GM12878 (cell line): ENCODE measurements at regions not wholly inside any gene's neighbourhood (a gene's known extent, or its start where the extent isn't known, plus 50 kb on each side); places are given as distances from the start of the nearest gene placed in this dataset.

Source experiments
- ATAC-seq: fragments of 200-7000 bp; cut with Tn5 transposase; 3 replicates; pipeline ENCODE4 v1.9.1; 2020; ENCODE audit warnings: mild to moderate bottlenecking, moderate library complexity
- BruUV-seq: library from RNA; stranded (reverse); fragments of 400-500 nt; replicated peaks from 2 replicates; lab custom pipeline; 2021; lab: Mats Ljungman, UMichigan
- CTCF ChIA-PET: fragments of 300-600 bp; sonication (Branson Sonifier 250); formaldehyde crosslinking; extraction: SDS; loops from one replicate; lab custom pipeline; 2021; ENCODE audit warnings: inconsistent platforms; lab: Yijun Ruan, JAX
- POLR2A ChIA-PET: fragments of 350-600 bp; formaldehyde crosslinking; extraction: SDS; loops from one replicate; lab custom pipeline; 2021; ENCODE audit warnings: inconsistent platforms; lab: Charles Lee
- RAD21 ChIA-PET: fragments of 300-600 bp; sonication (Branson Sonifier 250); formaldehyde crosslinking; loops from one replicate; lab custom pipeline; 2023; ENCODE audit warnings: antibody characterized with exemption; ENCODE audit not compliant: unreplicated experiment; lab: Charles Lee
- SMC1A ChIA-PET: fragments of 300-600 bp; sonication (Branson Sonifier 250); formaldehyde crosslinking; loops from one replicate; lab custom pipeline; 2023; ENCODE audit not compliant: unreplicated experiment, uncharacterized antibody; lab: Charles Lee
- DNase-seq: peaks from one replicate; pipeline ENCODE4 v3.0.0-alpha.2; 2011; ENCODE audit warnings: low read depth, low spot score
- FAIRE-seq: peaks from 3 replicates; lab custom pipeline; 2011; peaks lifted over from hg19 to GRCh38; lab: Jason Lieb, UNC
- H2AFZ ChIP-seq: 2 replicates; pipeline ENCODE4 v1.6.0; 2011; ENCODE audit warnings: low read depth, low read length, control low read depth; ENCODE audit not compliant: control insufficient read depth
- H3K27ac ChIP-seq: 2 replicates; pipeline ENCODE4 v1.5.1; 2011; ENCODE audit warnings: control low read depth; ENCODE audit not compliant: control insufficient read depth, insufficient read depth
- H3K27me3 ChIP-seq, 2 experiments: replicated peaks in 1 of 2; 2 replicates each; pipeline versions ENCODE4 v1.6.0 to v1.6.1; 2011; ENCODE audit warnings: low read length in 1 of 2; ENCODE audit not compliant: control insufficient read depth in 2 of 2, insufficient read depth in 2 of 2
- H3K36me3 ChIP-seq, 2 experiments: 2 replicates each; pipeline ENCODE4 v1.5.1; 2011; ENCODE audit warnings: low read length in 1 of 2; ENCODE audit not compliant: control insufficient read depth in 2 of 2, insufficient read depth in 2 of 2
- H3K4me1 ChIP-seq: 2 replicates; pipeline ENCODE4 v1.6.1; 2011; ENCODE audit warnings: mild to moderate bottlenecking, low read length, moderate library complexity, mixed read lengths; ENCODE audit not compliant: control insufficient read depth, insufficient read depth
- H3K4me2 ChIP-seq: 2 replicates; pipeline ENCODE4 v1.6.0; 2011; ENCODE audit warnings: control low read depth; ENCODE audit not compliant: control insufficient read depth, insufficient read depth
- H3K4me3 ChIP-seq: fragments of 200-600 bp; sonication (generic); 2 replicates; pipeline ENCODE4 v1.5.1; 2016
- H3K79me2 ChIP-seq: 2 replicates; pipeline ENCODE4 v1.6.0; 2011; ENCODE audit warnings: low read length; ENCODE audit not compliant: control insufficient read depth, insufficient read depth
- H3K9ac ChIP-seq: 2 replicates; pipeline ENCODE4 v1.8.0; 2011; ENCODE audit warnings: low read length, control low read depth, mixed read lengths; ENCODE audit not compliant: control insufficient read depth, insufficient read depth
- H3K9me3 ChIP-seq: replicated peaks from 3 replicates; pipeline ENCODE4 v1.5.1; 2011; ENCODE audit warnings: mild to moderate bottlenecking, low read length; ENCODE audit not compliant: control insufficient read depth, insufficient read depth
- H4K20me1 ChIP-seq: 2 replicates; pipeline ENCODE4 v1.6.0; 2011; ENCODE audit not compliant: control insufficient read depth, insufficient read depth
- CEBPZ ChIP-seq: fragments of 150-350 bp; IDR thresholded peaks from 2 replicates; pipeline ENCODE4 v1.6.1; 2016; ENCODE audit warnings: low read depth, low read length
- EGR1 ChIP-seq, 2 experiments: IDR thresholded peaks; 1 replicate in 1 of 2; 2 replicates in 1 of 2; pipeline ENCODE4 v1.6.1; 2011 to 2012; ENCODE audit warnings: low read depth in 2 of 2, low read length in 2 of 2, borderline replicate concordance in 1 of 2, mild to moderate bottlenecking in 1 of 2, moderate library complexity in 1 of 2
- HDGF ChIP-seq: fragments of 450-650 bp; IDR thresholded peaks from 2 replicates; pipeline ENCODE4 v1.6.1; 2016; ENCODE audit warnings: antibody characterized with exemption
- IRF4 ChIP-seq: IDR thresholded peaks from 2 replicates; pipeline ENCODE4 v1.6.1; 2011; ENCODE audit warnings: low read depth, low read length
- NR2C1 ChIP-seq: fragments of 450-650 bp; IDR thresholded peaks from 2 replicates; pipeline ENCODE4 v1.6.1; 2017; ENCODE audit warnings: antibody characterized with exemption, mild to moderate bottlenecking, moderate library complexity
- SIX5 ChIP-seq: IDR thresholded peaks from 2 replicates; pipeline ENCODE4 v1.6.1; 2011; ENCODE audit warnings: mild to moderate bottlenecking, low read depth, low read length, moderate library complexity; ENCODE audit not compliant: severe bottlenecking
- ZBTB33 ChIP-seq: fragments of 450-650 bp; IDR thresholded peaks from 2 replicates; pipeline ENCODE4 v1.6.1; 2017; ENCODE audit warnings: mild to moderate bottlenecking
- ZNF384 ChIP-seq: IDR thresholded peaks from 2 replicates; pipeline ENCODE4 v1.6.1; 2012; ENCODE audit warnings: low read depth, mild to moderate bottlenecking, low read length, improper control_type of control experiment, borderline replicate concordance
- WGBS: methylation state at CpG from one replicate; pipeline ENCODE4 v1.1.6; 2016; ENCODE audit warnings: low lambda C conversion rate; ENCODE audit not compliant: insufficient replicate concordance, insufficient coverage; ENCODE audit errors: missing lambda C conversion rate; 5-methylcytosine and 5-hydroxymethylcytosine counted together
- in situ Hi-C: fragments of 300-500 bp; cut with MboI; formaldehyde crosslinking; loops from 9 replicates; pipeline ENCODE4 v1.14.3; 2018; ENCODE audit warnings: mixed read lengths
- intact Hi-C: fragments of 100-400 bp; cut with micrococcal nuclease; formaldehyde crosslinking; loops from one replicate; pipeline ENCODE4 v1.14.2; 2022; ENCODE audit not compliant: unreplicated experiment
- TF ChIP-seq, protein P1 (sequence below): fragments of 450-650 bp; IDR thresholded peaks from 2 replicates; pipeline ENCODE4 v1.6.1; 2016; ENCODE audit warnings: mild to moderate bottlenecking, moderate library complexity, borderline replicate concordance

DNA sequence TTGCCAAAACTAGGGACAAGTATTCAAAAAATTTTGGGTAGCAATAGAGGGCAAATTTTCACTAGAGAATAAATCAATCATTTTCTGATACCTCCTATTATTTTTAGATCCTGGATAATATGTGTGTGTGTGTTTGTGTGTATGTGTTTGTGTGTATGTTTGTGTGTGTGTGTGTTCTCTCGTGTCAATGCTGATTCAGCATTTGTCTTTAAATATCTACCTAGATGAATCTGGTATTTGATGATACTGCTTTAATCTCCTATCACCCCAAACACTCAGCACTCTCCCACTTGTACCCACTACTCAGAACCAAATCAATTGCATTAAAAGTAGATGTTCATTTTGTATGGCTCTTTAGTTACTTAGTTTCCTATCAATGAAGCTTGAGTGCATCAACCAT, 101.3 kb upstream of the NPFFR2 start (continued):
- TF ChIP-seq CEBPZ (no peak), NR2C1 (no peak)

DNA sequence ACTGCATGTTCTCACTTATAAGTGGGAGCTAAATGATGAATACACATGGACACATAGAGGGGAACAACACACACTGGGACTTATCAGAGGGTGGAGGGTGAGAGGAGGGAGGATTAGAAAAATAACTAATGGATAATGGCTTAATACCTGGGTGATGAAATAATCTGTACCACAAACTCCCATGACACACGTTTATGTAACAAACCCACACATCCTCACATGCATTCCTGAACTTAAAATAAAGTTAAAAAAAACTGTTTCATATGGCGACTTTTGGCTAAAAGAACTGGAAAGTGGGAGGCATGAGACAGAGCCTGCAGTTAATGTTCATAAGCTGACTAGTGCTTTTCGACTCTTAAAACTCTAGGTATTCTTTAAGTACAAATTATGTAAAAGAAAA, 98.9 kb upstream of the NPFFR2 start:
- no peak for ATAC-seq
- in situ Hi-C loops, result no loop called here
- Histone ChIP-seq H3K4me1 (no peaks in the 10 kb centered on the region), H4K20me1 (no peaks in the 10 kb centered on the region), H3K27me3 (no peaks in the 10 kb centered on the region), H3K4me3 (no peak overlapping the region), H2AFZ (no peak overlapping the region), H3K36me3 (no peaks in the 10 kb centered on the region), H3K27ac (no peak overlapping the region), H3K4me2 (no peak overlapping the region), H3K79me2 (no peaks in the 10 kb centered on the region), H3K9ac (no peak overlapping the region), H3K9me3 (no peaks in the 10 kb centered on the region)
- 0% methylated on average over 3 of the region's 3 CpGs for WGBS
- RAD21 ChIA-PET, result no interaction called here
- no TSS peak for BruUV-seq
- no peak for DNase-seq
- CTCF ChIA-PET, result no interaction called here
- FAIRE-seq, result no peak
- SMC1A ChIA-PET, result no interaction called here
- intact Hi-C loops, result no loop called here
- no peak for TF ChIP-seq ZNF384
- TF ChIP-seq ZBTB33, result no peak
- no peak for TF ChIP-seq IRF4
- no peak for TF ChIP-seq HDGF
- TF ChIP-seq, protein P1, sequence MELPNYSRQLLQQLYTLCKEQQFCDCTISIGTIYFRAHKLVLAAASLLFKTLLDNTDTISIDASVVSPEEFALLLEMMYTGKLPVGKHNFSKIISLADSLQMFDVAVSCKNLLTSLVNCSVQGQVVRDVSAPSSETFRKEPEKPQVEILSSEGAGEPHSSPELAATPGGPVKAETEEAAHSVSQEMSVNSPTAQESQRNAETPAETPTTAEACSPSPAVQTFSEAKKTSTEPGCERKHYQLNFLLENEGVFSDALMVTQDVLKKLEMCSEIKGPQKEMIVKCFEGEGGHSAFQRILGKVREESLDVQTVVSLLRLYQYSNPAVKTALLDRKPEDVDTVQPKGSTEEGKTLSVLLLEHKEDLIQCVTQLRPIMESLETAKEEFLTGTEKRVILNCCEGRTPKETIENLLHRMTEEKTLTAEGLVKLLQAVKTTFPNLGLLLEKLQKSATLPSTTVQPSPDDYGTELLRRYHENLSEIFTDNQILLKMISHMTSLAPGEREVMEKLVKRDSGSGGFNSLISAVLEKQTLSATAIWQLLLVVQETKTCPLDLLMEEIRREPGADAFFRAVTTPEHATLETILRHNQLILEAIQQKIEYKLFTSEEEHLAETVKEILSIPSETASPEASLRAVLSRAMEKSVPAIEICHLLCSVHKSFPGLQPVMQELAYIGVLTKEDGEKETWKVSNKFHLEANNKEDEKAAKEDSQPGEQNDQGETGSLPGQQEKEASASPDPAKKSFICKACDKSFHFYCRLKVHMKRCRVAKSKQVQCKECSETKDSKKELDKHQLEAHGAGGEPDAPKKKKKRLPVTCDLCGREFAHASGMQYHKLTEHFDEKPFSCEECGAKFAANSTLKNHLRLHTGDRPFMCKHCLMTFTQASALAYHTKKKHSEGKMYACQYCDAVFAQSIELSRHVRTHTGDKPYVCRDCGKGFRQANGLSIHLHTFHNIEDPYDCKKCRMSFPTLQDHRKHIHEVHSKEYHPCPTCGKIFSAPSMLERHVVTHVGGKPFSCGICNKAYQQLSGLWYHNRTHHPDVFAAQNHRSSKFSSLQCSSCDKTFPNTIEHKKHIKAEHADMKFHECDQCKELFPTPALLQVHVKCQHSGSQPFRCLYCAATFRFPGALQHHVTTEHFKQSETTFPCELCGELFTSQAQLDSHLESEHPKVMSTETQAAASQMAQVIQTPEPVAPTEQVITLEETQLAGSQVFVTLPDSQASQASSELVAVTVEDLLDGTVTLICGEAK, result no peak
- TF ChIP-seq EGR1 (IDR thresholded peaks at IDR 0.05; ENCODE audit: borderline replicate concordance in 1 of 2, low read depth in 2 of 2, low read length in 2 of 2), result no peak
- no peak for TF ChIP-seq SIX5
- POLR2A ChIA-PET, result no interaction called here
